K562 (cell line): ENCODE measurements at regions not wholly inside any gene's neighbourhood (a gene's known extent, or its start where the extent isn't known, plus 50 kb on each side); places are given as distances from the start of the nearest gene placed in this dataset.
"Not testable (repeated sequence)": the region's sequence is repeated elsewhere in the genome, so short reads cannot be mapped to it uniquely, and the experiment has no call there.

Experiments used
- ATAC-seq: fragments of 200-7000 bp; cut with Tn5 transposase; 3 replicates; pipeline ENCODE4 v1.9.1; 2020; ENCODE audit warnings: moderate library complexity
- BruUV-seq: library from RNA; stranded (reverse); fragments of 400-500 nt; replicated peaks from 2 replicates; lab custom pipeline; 2021; lab: Mats Ljungman, UMichigan
- CTCF ChIA-PET: fragments of 300-600 bp; formaldehyde crosslinking; extraction: SDS; loops from one replicate; lab custom pipeline; 2021; ENCODE audit warnings: low intra/inter-chr PET ratio; lab: Yijun Ruan, JAX
- POLR2A ChIA-PET: fragments of 300-600, 350-650 bp; sonication (Branson Sonifier 250); formaldehyde crosslinking; extraction: SDS; loops from one replicate; lab custom pipeline; 2021; ENCODE audit warnings: antibody characterized with exemption, inconsistent platforms; lab: Yijun Ruan, JAX
- DNase-seq, 4 experiments: peaks; one replicate each; pipeline versions ENCODE4 v3.0.0 to v3.0.0-alpha.2; 2011 to 2018; ENCODE audit warnings: low spot score in 3 of 4, mixed read lengths in 3 of 4; ENCODE audit errors: extremely low read depth in 1 of 4
- FAIRE-seq: peaks from 2 replicates; lab custom pipeline; 2011; peaks lifted over from hg19 to GRCh38; lab: Jason Lieb, UNC
- H2AFZ ChIP-seq: 2 replicates; pipeline ENCODE4 v1.6.0; 2011; ENCODE audit warnings: low read depth, low read length, control low read depth, inconsistent platforms
- H3K27ac ChIP-seq: fragments of 200-600 bp; 3 replicates; pipeline ENCODE4 v1.8.0; 2011; ENCODE audit warnings: low read depth, mild to moderate bottlenecking, control low read depth, inconsistent platforms, low read length, moderate library complexity, mixed read lengths; ENCODE audit errors: extremely low read depth
- H3K27me3 ChIP-seq, 2 experiments: fragments of 300-600 bp in 1 of 2; 2 replicates in 1 of 2; 3 replicates in 1 of 2; pipeline versions ENCODE4 v1.6.0 to v1.8.0; 2011; ENCODE audit warnings: inconsistent platforms in 2 of 2, low read length in 2 of 2, mild to moderate bottlenecking in 1 of 2, mixed read lengths in 1 of 2, moderate library complexity in 1 of 2; ENCODE audit not compliant: control insufficient read depth in 2 of 2, insufficient read depth in 2 of 2
- H3K36me3 ChIP-seq: fragments of 300-600 bp; 3 replicates; pipeline ENCODE4 v1.8.0; 2011; ENCODE audit warnings: mild to moderate bottlenecking, low read length, inconsistent platforms; ENCODE audit not compliant: control insufficient read depth, insufficient read depth
- H3K4me1 ChIP-seq, 2 experiments: fragments of 200-600 bp in 1 of 2; replicated peaks in 1 of 2; 2 replicates in 1 of 2; 3 replicates in 1 of 2; pipeline versions ENCODE4 v1.5.1 to v1.8.0; 2011; ENCODE audit warnings: inconsistent platforms in 2 of 2, low read length in 2 of 2, mild to moderate bottlenecking in 1 of 2, mixed read lengths in 1 of 2, moderate library complexity in 1 of 2; ENCODE audit not compliant: control insufficient read depth in 2 of 2, insufficient read depth in 2 of 2
- H3K4me2 ChIP-seq: 2 replicates; pipeline ENCODE4 v1.6.1; 2011; ENCODE audit warnings: low read length, control low read depth, inconsistent platforms, mixed read lengths; ENCODE audit not compliant: insufficient read depth
- H3K4me3 ChIP-seq: fragments of 200-600 bp; sonication (generic), shearing (Covaris generic); 2 replicates; pipeline ENCODE4 v1.5.1; 2016; ENCODE audit warnings: control low read depth, inconsistent platforms
- H3K79me2 ChIP-seq: fragments of 200-600 bp; 3 replicates; pipeline ENCODE4 v1.8.0; 2011; ENCODE audit warnings: low read length, inconsistent platforms; ENCODE audit not compliant: control insufficient read depth, insufficient read depth
- H3K9ac ChIP-seq, 2 experiments: 2 replicates each; pipeline versions ENCODE4 v1.6.0 to v1.6.1; 2011; ENCODE audit warnings: low read depth in 2 of 2, low read length in 2 of 2, control low read depth in 1 of 2, inconsistent platforms in 1 of 2, mild to moderate bottlenecking in 1 of 2, mixed read lengths in 1 of 2; ENCODE audit not compliant: insufficient read depth in 1 of 2
- H3K9me1 ChIP-seq: one replicate; pipeline ENCODE4 v1.6.0; 2011; ENCODE audit warnings: inconsistent platforms, mild to moderate bottlenecking, low read length, moderate library complexity; ENCODE audit not compliant: control insufficient read depth, insufficient read depth
- H3K9me3 ChIP-seq: replicated peaks from 2 replicates; pipeline ENCODE4 v1.5.1; 2011; ENCODE audit warnings: low read depth, low read length, inconsistent platforms; ENCODE audit not compliant: control insufficient read depth, insufficient read depth
- H4K20me1 ChIP-seq: replicated peaks from 2 replicates; pipeline ENCODE4 v1.6.1; 2011; ENCODE audit warnings: low read length, inconsistent platforms, mixed read lengths; ENCODE audit not compliant: control insufficient read depth, insufficient read depth
- RAD21 ChIP-seq, 2 experiments: fragments of 250-450 bp in 1 of 2; fragments of 450-650 bp in 1 of 2; sonication (Bioruptor Pico) in 1 of 2; formaldehyde crosslinking in 1 of 2; IDR thresholded peaks in 1 of 2; conservative IDR thresholded peaks in 1 of 2; 2 replicates each; pipeline versions ENCODE4 v1.4.0 to v1.8.0; 2020 to 2022; ENCODE audit warnings: mild to moderate bottlenecking in 2 of 2, moderate library complexity in 1 of 2
- WGBS: fragments of 100-300 bp; shearing (Covaris generic); methylation state at CpG from one replicate; pipeline ENCODE4 v1.1.6; 2016; ENCODE audit warnings: low coverage, mixed read lengths; ENCODE audit not compliant: insufficient coverage; ENCODE audit errors: missing lambda C conversion rate; 5-methylcytosine and 5-hydroxymethylcytosine counted together
- in situ Hi-C: fragments of 300-500 bp; cut with MboI; formaldehyde crosslinking; loops from 4 replicates; pipeline ENCODE4 v1.15.0; 2018; ENCODE audit warnings: inconsistent platforms, mixed read lengths
- intact Hi-C: fragments of 100-400 bp; cut with micrococcal nuclease; formaldehyde crosslinking; loops from 2 replicates; pipeline ENCODE4 v1.14.2; 2022

DNA sequence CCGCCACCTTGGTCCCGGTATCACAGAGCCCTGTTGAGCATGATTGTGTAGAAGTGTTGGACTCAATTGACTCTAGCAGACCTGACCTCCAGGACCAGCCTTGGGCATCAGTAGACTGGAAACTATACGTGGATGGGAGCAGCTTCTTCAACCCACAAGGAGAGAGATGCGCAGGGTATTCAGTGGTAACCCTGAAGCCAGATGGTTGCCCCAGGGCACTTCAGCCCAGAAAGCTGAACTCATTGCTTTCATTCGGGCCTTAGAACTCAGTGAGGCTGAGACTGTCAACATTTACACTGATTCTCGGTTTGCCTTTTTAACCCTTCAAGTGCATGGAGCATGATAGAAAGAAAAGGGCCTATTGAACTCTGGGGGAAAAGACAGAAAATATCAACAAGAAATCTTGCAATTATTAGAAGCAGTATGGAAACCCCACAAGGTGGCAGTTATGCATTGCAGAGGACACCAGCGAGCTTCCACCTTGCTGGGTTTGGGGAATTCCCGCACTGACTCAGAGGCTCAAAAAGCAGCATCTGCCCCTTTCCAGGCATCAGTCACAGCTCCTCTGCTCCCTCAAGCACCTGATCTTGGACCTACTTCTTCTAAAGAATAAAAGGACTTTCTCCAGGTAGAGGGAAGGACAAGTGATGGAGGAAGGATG is 83.3 kb upstream of the TANC1 start:
- H4K20me1 ChIP-seq, POLR2A ChIA-PET, H3K4me1 ChIP-seq, H3K4me2 ChIP-seq, H3K9ac ChIP-seq, H3K4me3 ChIP-seq, BruUV-seq, H3K79me2 ChIP-seq, in situ Hi-C loops, DNase-seq, CTCF ChIA-PET, H3K9me1 ChIP-seq, H2AFZ ChIP-seq, FAIRE-seq, ATAC-seq, intact Hi-C loops, H3K36me3 ChIP-seq, H3K27ac ChIP-seq, H3K9me3 ChIP-seq: not testable (repeated sequence)
- H3K27me3 ChIP-seq, result peaks cover 6 to 48% of the 10 kb centered on the region in 2 experiments; a peak in 4 of 5 replicates
- peak in 1 of 2 experiments; percentile 27; a peak in 1 of 4 replicates for TF ChIP-seq RAD21 (CRISPR knock-in tag; conservative IDR thresholded peaks at IDR 0.05 in 1 of 2, IDR thresholded peaks at IDR 0.05 in 1 of 2)
- under 1% methylated on average over 8 of the region's 8 CpGs for WGBS

DNA sequence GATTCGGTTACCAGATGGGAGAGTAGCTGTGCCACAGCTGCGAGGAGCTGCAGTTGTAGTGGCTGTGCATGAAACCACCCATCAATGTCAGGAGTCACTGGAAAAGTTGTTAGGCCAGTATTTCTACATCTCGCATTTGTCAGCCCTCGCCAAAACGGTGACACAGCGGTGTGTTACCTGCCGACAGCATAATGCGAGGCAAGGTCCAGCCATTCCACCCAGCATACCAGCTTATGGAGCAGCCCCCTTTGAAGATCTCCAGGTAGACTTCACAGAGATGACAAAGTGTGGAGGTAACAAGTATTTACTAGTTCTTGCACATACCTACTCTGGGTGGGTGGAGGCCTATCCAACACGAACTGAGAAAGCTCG is 82.8 kb upstream of the TANC1 start:
- H3K9me3 ChIP-seq, FAIRE-seq, H3K9me1 ChIP-seq, in situ Hi-C loops, H2AFZ ChIP-seq, CTCF ChIA-PET, H3K79me2 ChIP-seq, H3K4me2 ChIP-seq, POLR2A ChIA-PET, ATAC-seq, BruUV-seq, H3K4me1 ChIP-seq, H3K4me3 ChIP-seq, H3K36me3 ChIP-seq, intact Hi-C loops, H3K9ac ChIP-seq, H4K20me1 ChIP-seq, DNase-seq, H3K27ac ChIP-seq: not testable (repeated sequence)
- 1% methylated on average over 9 of the region's 10 CpGs for WGBS
- peaks cover 6 to 49% of the 10 kb centered on the region in 2 experiments; a peak in 3 of 5 replicates for H3K27me3 ChIP-seq
